ENCODE measurements at regions not wholly inside any gene's neighbourhood (a gene's known extent, or its start where the extent isn't known, plus 50 kb on each side); places are given as distances from the start of the nearest gene placed in this dataset.

DNA sequence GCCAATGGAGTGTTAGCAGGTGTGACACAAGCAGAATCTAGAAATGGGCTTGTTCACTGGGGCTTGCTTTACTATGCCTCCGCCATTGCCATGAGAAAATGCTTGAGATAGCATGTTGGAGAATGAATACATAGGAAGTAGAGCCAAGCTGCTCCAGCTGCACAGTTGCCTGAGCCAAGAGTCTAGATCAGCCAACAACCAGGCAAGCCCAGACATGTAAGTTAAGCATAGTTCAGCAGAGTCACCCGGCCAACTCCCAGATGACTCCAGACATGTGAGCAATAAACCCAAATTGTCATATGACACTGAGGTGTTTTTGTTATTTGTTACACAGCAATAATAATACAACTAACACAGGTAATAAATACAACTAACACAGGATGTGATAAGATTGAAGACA lies 167.9 kb downstream of the HAO1 start (continued):
- TF ChIP-seq, protein P1, sequence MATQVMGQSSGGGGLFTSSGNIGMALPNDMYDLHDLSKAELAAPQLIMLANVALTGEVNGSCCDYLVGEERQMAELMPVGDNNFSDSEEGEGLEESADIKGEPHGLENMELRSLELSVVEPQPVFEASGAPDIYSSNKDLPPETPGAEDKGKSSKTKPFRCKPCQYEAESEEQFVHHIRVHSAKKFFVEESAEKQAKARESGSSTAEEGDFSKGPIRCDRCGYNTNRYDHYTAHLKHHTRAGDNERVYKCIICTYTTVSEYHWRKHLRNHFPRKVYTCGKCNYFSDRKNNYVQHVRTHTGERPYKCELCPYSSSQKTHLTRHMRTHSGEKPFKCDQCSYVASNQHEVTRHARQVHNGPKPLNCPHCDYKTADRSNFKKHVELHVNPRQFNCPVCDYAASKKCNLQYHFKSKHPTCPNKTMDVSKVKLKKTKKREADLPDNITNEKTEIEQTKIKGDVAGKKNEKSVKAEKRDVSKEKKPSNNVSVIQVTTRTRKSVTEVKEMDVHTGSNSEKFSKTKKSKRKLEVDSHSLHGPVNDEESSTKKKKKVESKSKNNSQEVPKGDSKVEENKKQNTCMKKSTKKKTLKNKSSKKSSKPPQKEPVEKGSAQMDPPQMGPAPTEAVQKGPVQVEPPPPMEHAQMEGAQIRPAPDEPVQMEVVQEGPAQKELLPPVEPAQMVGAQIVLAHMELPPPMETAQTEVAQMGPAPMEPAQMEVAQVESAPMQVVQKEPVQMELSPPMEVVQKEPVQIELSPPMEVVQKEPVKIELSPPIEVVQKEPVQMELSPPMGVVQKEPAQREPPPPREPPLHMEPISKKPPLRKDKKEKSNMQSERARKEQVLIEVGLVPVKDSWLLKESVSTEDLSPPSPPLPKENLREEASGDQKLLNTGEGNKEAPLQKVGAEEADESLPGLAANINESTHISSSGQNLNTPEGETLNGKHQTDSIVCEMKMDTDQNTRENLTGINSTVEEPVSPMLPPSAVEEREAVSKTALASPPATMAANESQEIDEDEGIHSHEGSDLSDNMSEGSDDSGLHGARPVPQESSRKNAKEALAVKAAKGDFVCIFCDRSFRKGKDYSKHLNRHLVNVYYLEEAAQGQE (IDR thresholded peaks at IDR 0.05; ENCODE audit: unreplicated experiment), result no peak
- TF ChIP-seq, protein P2, sequence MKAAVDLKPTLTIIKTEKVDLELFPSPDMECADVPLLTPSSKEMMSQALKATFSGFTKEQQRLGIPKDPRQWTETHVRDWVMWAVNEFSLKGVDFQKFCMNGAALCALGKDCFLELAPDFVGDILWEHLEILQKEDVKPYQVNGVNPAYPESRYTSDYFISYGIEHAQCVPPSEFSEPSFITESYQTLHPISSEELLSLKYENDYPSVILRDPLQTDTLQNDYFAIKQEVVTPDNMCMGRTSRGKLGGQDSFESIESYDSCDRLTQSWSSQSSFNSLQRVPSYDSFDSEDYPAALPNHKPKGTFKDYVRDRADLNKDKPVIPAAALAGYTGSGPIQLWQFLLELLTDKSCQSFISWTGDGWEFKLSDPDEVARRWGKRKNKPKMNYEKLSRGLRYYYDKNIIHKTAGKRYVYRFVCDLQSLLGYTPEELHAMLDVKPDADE (IDR thresholded peaks at IDR 0.05), result no peak
- TF ChIP-seq CREB1 (CRISPR knock-in tag; IDR thresholded peaks at IDR 0.05; ENCODE audit: low read depth), result no peak
- TF ChIP-seq ZNF331 (CRISPR knock-in tag; IDR thresholded peaks at IDR 0.05; ENCODE audit: low read depth), result no peak

DNA sequence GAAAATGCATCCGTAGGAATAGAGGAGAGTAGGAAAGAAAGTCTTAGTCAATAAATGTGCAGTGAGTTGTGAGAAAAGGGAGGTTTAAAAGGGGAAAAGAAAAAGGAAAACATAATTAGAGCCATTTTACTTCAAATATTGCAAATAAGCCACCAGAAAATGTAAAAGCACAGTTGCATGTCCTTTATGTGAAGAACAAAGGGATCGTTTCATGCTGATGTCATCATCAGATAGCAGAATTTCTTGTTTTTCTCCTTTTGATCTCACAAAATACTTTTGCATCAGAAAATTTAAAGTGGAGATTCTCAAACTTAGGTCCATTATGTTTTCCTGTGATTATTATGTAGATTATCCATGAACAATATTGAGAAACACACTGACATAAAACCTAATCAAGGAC lies 166.7 kb downstream of the HAO1 start:
- Histone ChIP-seq H3K9me2 (ENCODE audit: insufficient read depth) (peaks cover under 1% of the 10 kb centered on the region; the same call in 1 of the 2 replicates), H3K4me2 (no peak overlapping the region), H3K36me3 (ENCODE audit: insufficient read depth) (peaks cover 13% of the 10 kb centered on the region; the same call in 1 of the 2 replicates), H3K27ac (ENCODE audit: low read depth) (no peak overlapping the region), H3F3A (replicated peaks; ENCODE audit: low read depth) (no peaks in the 10 kb centered on the region), H2AFZ (no peak overlapping the region), H3K4me3 (no peak overlapping the region), H3K4me1 (ENCODE audit: insufficient read depth) (no peaks in the 10 kb centered on the region), H3K79me2 (replicated peaks; ENCODE audit: insufficient read depth) (no peaks in the 10 kb centered on the region), H3K27me3 (ENCODE audit: insufficient read depth) (no peaks in the 10 kb centered on the region), H4K20me1 (replicated peaks; ENCODE audit: insufficient read depth) (no peaks in the 10 kb centered on the region)
- ATAC-seq, result no peak
- TF ChIP-seq CREB1 (CRISPR knock-in tag; IDR thresholded peaks at IDR 0.05; ENCODE audit: low read depth), result no peak
- TF ChIP-seq, protein P3, sequence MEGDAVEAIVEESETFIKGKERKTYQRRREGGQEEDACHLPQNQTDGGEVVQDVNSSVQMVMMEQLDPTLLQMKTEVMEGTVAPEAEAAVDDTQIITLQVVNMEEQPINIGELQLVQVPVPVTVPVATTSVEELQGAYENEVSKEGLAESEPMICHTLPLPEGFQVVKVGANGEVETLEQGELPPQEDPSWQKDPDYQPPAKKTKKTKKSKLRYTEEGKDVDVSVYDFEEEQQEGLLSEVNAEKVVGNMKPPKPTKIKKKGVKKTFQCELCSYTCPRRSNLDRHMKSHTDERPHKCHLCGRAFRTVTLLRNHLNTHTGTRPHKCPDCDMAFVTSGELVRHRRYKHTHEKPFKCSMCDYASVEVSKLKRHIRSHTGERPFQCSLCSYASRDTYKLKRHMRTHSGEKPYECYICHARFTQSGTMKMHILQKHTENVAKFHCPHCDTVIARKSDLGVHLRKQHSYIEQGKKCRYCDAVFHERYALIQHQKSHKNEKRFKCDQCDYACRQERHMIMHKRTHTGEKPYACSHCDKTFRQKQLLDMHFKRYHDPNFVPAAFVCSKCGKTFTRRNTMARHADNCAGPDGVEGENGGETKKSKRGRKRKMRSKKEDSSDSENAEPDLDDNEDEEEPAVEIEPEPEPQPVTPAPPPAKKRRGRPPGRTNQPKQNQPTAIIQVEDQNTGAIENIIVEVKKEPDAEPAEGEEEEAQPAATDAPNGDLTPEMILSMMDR (conservative IDR thresholded peaks at IDR 0.05; ENCODE audit: low read depth in 2 of 2), result no peak
- TF ChIP-seq NANOG (IDR thresholded peaks at IDR 0.05; ENCODE audit: borderline replicate concordance), result no peak
- TF ChIP-seq ZNF114 (CRISPR knock-in tag; IDR thresholded peaks at IDR 0.05), result no peak
- TF ChIP-seq, protein P1 (IDR thresholded peaks at IDR 0.05; ENCODE audit: unreplicated experiment), result no peak
- no peak for TF ChIP-seq STAT1 (IDR thresholded peaks at IDR 0.05; ENCODE audit: unreplicated experiment)
- TF ChIP-seq ZNF331 (CRISPR knock-in tag; IDR thresholded peaks at IDR 0.05; ENCODE audit: low read depth), result no peak
- TF ChIP-seq POLR2AphosphoS5 (IDR thresholded peaks at IDR 0.05; ENCODE audit: low read depth), result no peak
- TF ChIP-seq, protein P2 (IDR thresholded peaks at IDR 0.05), result no peak
- no peak for TF ChIP-seq EZH2 (IDR thresholded peaks at IDR 0.05; ENCODE audit: low read depth, unreplicated experiment)
- Mint-ChIP-seq H3K4me1 (peaks cover 8% of the 10 kb centered on the region), H3K4me3 (no peak overlapping the region), H3K9me3 (peaks cover 33% of the 10 kb centered on the region), H3K27ac (0 out of 2 replicates have a peak overlapping the region, but pooled peaks have one; percentile 11), H3K27me3 (ENCODE audit: insufficient read depth, low read depth, poor library complexity) (no peaks in the 10 kb centered on the region), H3K36me3 (ENCODE audit: low read depth) (peaks cover 24% of the 10 kb centered on the region)
- DNase-seq (ENCODE audit: low spot score), result no peak

All from GM23338 (cell line).